Muscle of leg (tissue), 3 donors: ENCODE measurements at regions not wholly inside any gene's neighbourhood (a gene's known extent, or its start where the extent isn't known, plus 50 kb on each side); places are given as distances from the start of the nearest gene placed in this dataset.
A peak's percentile ranks its signal among the peaks of the same experiment; 100 is the strongest.
"Not testable (repeated sequence)": the region's sequence is repeated elsewhere in the genome, so short reads cannot be mapped to it uniquely, and the experiment has no call there.

ENCODE experiments used
- DNase-seq: peaks from one replicate; pipeline ENCODE4 v3.0.0; 2013
- H3K27ac ChIP-seq: one replicate; pipeline ENCODE4 v1.5.1; 2013; ENCODE audit warnings: mild to moderate bottlenecking, low read length, control low read depth
- H3K27me3 ChIP-seq: one replicate; pipeline ENCODE4 v1.6.1; 2013; ENCODE audit warnings: low read length; ENCODE audit not compliant: control insufficient read depth, insufficient read depth
- H3K36me3 ChIP-seq: one replicate; pipeline ENCODE4 v1.6.1; 2013; ENCODE audit warnings: low read length; ENCODE audit not compliant: control insufficient read depth, insufficient read depth
- H3K4me1 ChIP-seq: one replicate; pipeline ENCODE4 v1.6.1; 2013; ENCODE audit warnings: low read length; ENCODE audit not compliant: control insufficient read depth, insufficient read depth
- H3K4me3 ChIP-seq: one replicate; pipeline ENCODE4 v1.5.1; 2013; ENCODE audit warnings: low read length, control low read depth
- H3K9me3 ChIP-seq: replicated peaks from 2 replicates; pipeline ENCODE4 v1.6.1; 2013; ENCODE audit warnings: low read depth, low read length; ENCODE audit not compliant: control insufficient read depth
- WGBS: methylation state at CpG from one replicate; pipeline ENCODE4 v1.1.5; 2013; ENCODE audit warnings: missing lambda C conversion rate; ENCODE audit not compliant: insufficient coverage; 5-methylcytosine and 5-hydroxymethylcytosine counted together

GRCh38 chr7:80302078-80302477 is 167.4 kb downstream of the GNAI1 start:
- no peaks in the 10 kb centered on the region for H3K36me3 ChIP-seq

GRCh38 chr7:80298201-80298600 is 163.6 kb downstream of the GNAI1 start:
- H3K9me3 ChIP-seq: peaks cover 2% of the 10 kb centered on the region
- no peaks in the 10 kb centered on the region for H3K36me3 ChIP-seq
- DNase-seq: no peak

More at GRCh38 chr7:80302078-80302477, 167.4 kb downstream of the GNAI1 start:
- no peak overlapping the region for H3K4me3 ChIP-seq
- no CpG with 5 or more reads among the region's 5 CpGs for WGBS
- H3K4me1 ChIP-seq: no peaks in the 10 kb centered on the region
- no peak for DNase-seq
- H3K27me3 ChIP-seq: no peaks in the 10 kb centered on the region
- H3K27ac ChIP-seq: no peak overlapping the region
- no peaks in the 10 kb centered on the region for H3K9me3 ChIP-seq

GRCh38 chr7:80294346-80294745 is 159.7 kb downstream of the GNAI1 start:
- no peak for DNase-seq
- Histone ChIP-seq H3K27ac (no peak overlapping the region), H3K4me3 (no peak overlapping the region), H3K27me3 (no peaks in the 10 kb centered on the region), H3K9me3 (peaks cover 2% of the 10 kb centered on the region), H3K4me1 (no peaks in the 10 kb centered on the region), H3K36me3 (no peaks in the 10 kb centered on the region)

More at GRCh38 chr7:80298201-80298600, 163.6 kb downstream of the GNAI1 start:
- Histone ChIP-seq H3K27me3 (no peaks in the 10 kb centered on the region), H3K4me3 (no peak overlapping the region), H3K4me1 (no peaks in the 10 kb centered on the region), H3K27ac (no peak overlapping the region)

- H3K9me3 ChIP-seq, H3K27ac ChIP-seq, H3K36me3 ChIP-seq, H3K4me3 ChIP-seq, DNase-seq, H3K4me1 ChIP-seq, H3K27me3 ChIP-seq: not testable (repeated sequence)
- WGBS: 84% methylated on average over 3 of the region's 3 CpGs
Observed at GRCh38 chr7:80292634-80293033, 158.0 kb downstream of the GNAI1 start.

DNA sequence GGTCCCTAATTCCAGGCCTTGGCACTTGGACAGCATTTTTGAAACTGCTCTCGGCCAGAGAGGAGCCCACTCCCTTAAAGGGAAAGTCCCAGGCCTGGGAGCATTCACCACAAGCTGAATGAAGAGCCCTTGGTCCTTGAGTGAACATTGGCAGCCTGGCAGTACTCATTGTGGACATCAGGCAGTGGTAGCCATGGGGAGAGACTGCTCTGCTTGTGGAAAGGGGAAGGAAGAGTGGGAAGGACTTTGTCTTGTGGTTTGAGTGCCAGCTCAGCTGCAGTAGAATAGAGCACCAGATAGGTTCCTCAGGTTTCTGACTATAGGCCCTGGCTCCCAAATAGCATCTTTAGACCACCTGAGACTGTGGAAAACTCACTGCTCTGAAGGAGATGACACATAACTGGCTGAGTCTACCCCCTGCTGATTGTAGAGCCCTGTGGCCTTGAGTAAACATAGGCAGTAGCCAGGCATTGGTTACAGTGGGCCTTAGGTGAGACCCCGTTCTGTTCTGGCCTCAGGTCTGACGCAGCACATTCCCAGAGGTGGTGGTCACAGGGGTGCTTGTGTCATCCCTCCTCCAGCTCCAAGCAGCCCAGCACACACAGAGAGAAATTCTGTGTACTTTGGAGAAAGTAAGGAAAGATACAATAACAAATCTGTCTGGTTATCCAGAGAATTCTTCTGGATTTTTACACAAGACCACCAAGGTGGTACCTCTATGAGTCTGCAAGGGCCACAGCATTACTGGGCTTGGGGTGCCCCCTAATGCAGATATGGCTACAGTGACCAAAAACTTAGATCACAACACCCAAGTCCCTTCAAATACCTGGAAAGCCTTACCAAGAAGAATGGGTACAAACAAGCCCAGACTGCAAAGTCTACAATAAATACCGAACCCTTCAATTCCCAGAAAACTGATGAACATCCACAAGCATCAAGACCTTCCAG is 153.8 kb downstream of the GNAI1 start:
- Histone ChIP-seq H3K36me3 (no peaks in the 10 kb centered on the region), H3K4me3 (no peak overlapping the region), H3K27ac (no peak overlapping the region), H3K27me3 (no peaks in the 10 kb centered on the region), H3K4me1 (peaks cover 4% of the 10 kb centered on the region), H3K9me3 (no peaks in the 10 kb centered on the region)
- WGBS: 30% methylated on average over 1 of the region's 4 CpGs
- DNase-seq: no peak

- no peak for DNase-seq
- Histone ChIP-seq H3K9me3 (no peaks in the 10 kb centered on the region), H3K27ac (no peak overlapping the region), H3K4me1 (peaks cover 4% of the 10 kb centered on the region), H3K36me3 (no peaks in the 10 kb centered on the region), H3K27me3 (no peaks in the 10 kb centered on the region), H3K4me3 (no peak overlapping the region)
- WGBS: no CpG with 5 or more reads among the region's 2 CpGs
Observed at GRCh38 chr7:80287400-80288174, 153.0 kb downstream of the GNAI1 start.

DNA sequence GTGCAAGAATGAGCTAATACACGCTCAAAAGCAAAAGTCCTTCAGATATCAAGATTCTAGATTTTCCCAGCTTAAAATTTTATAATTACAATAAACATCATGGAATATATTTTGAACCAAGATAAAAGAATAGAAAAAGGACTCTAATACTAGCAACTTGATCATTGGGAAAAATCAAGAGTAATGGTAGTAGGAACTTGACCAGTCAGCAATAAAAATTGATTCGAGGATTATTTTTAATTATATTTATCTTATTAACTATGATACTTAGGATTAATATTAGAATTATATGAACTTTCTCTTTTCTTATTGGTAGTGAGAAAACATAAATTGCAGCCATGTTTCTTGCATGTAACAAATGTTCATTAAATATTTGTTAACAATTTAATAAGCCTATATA is 152.0 kb downstream of the GNAI1 start:
- H3K4me1 ChIP-seq: peaks cover 4% of the 10 kb centered on the region
- no peak overlapping the region for H3K4me3 ChIP-seq
- no peak overlapping the region for H3K27ac ChIP-seq
- no peaks in the 10 kb centered on the region for H3K27me3 ChIP-seq
- H3K9me3 ChIP-seq: no peaks in the 10 kb centered on the region
- no peaks in the 10 kb centered on the region for H3K36me3 ChIP-seq
- no peak for DNase-seq
- no CpG with 5 or more reads among the region's 2 CpGs for WGBS

- Histone ChIP-seq H3K27me3 (no peaks in the 10 kb centered on the region), H3K27ac (no peak overlapping the region), H3K4me3 (no peak overlapping the region), H3K36me3 (no peaks in the 10 kb centered on the region), H3K9me3 (no peaks in the 10 kb centered on the region), H3K4me1 (peaks cover 4% of the 10 kb centered on the region)
- DNase-seq: peak; percentile 93
Observed at GRCh38 chr7:80284855-80285254, 150.2 kb downstream of the GNAI1 start.

DNA sequence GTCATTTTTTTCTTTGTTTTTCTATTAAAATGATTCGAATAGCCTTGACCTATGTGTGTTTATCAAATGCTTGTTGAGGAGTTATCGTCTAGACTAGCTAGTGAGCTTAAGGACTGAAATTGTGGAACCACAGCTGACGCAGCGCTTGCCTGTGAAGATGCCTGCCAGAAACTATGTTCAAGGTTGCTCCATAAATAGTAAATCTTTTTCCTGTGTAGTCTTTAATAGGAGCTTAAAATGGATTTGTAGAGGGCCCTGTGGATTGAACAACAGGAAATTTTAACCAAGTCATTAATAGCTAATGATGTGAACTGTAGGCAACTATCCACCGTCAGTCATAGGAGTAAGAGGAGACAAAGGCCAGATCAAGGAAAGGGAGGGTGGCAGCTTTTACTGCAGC is 145.1 kb downstream of the GNAI1 start:
- Histone ChIP-seq H3K27me3 (no peaks in the 10 kb centered on the region), H3K9me3 (no peaks in the 10 kb centered on the region), H3K27ac (no peak overlapping the region), H3K36me3 (no peaks in the 10 kb centered on the region), H3K4me3 (no peak overlapping the region), H3K4me1 (peaks cover 6% of the 10 kb centered on the region)
- DNase-seq: peak; percentile 56
- WGBS: 34% methylated on average over 3 of the region's 5 CpGs

DNA sequence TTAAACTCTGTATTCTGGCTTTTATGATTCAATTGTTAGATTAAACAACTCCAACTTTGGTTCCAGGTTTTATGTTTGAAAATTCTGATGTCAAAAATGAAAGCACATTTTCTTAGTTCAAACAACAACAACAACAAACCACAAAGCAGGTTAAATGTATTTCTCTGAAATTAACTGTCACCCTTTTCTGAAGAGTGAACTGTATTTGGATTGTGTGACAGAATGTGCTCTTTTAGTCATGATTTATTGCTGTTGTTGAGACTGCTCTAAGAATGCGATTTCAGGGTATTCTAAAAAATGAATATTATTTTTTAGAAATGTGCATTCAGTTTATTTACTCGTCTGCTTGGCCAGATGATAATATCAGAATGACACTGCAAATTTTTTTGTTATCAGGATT is 144.1 kb downstream of the GNAI1 start:
- Histone ChIP-seq H3K9me3 (no peaks in the 10 kb centered on the region), H3K27ac (no peak overlapping the region), H3K27me3 (no peaks in the 10 kb centered on the region), H3K4me3 (no peak overlapping the region), H3K4me1 (peaks cover 2% of the 10 kb centered on the region), H3K36me3 (no peaks in the 10 kb centered on the region)
- WGBS: no CpG with 5 or more reads among the region's 2 CpGs
- DNase-seq: no peak
